Glomerular endothelial cell (primary cell): ENCODE measurements at regions not wholly inside any gene's neighbourhood (a gene's known extent, or its start where the extent isn't known, plus 50 kb on each side); places are given as distances from the start of the nearest gene placed in this dataset.
"Not testable (repeated sequence)": the region's sequence is repeated elsewhere in the genome, so short reads cannot be mapped to it uniquely, and the experiment has no call there.

Experiments used
- DNase-seq: peaks from one replicate; pipeline ENCODE4 v3.0.0-alpha.2; 2011; ENCODE audit warnings: low read depth, low spot score; ENCODE audit errors: extremely low read depth

DNA sequence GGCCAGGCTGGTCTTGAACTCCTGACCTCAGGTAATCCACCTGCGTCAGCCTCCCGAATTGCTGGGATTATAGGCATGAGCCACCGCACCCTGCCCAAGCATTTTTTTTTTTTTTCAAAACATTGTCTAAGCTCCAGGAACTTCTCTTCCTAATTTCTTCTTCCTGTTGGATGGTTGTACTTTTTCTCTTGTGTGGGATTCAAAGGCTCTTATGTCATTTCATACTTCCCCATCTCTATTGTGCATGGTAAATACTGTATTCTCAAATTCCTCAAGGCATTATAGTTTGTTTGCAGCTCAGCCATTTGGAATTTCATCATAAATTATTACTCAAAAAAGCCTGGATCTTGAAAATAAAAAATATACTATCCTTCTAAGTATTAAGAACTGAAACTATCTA lies 199.1 kb upstream of the GADL1 start:
- DNase-seq, result no peak

DNA sequence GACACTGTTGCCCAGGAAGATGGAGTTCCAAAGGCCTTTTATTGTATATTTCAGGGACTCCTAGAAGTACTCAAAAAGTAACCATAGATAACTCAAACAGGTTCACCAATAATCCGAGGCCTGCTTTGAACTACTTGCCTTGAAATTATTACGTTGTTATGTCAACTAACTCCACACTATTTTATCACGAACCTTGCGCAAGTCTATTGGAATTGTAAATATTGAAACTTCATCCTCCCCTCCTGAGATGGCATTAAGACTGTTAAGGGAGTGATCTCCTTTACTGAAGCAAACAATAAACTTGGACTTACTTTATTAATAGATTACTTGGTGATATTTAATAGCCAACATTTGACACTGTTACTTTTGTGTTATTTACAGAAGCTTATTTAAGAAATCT lies 199.6 kb upstream of the GADL1 start:
- DNase-seq, result no peak

DNA sequence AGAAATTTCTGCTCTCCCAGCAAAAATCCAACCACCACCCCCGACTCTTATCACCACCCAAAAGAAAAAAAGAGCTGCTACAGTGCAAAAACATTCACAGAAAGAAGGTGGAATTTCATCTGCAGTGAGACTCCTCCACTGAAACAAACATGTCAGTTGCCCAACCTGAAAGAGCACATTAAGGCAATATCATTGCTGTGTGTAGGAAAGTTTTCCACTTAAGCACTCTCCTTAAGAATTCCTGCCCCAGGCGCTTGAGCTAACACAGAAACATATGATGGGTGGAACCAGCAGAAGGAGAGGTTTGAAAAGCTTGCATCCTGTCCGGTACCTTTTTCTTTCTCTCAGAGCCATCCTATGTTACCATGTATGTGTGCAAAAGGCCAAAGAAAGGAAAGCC lies 200.8 kb upstream of the GADL1 start:
- no peak for DNase-seq

DNA sequence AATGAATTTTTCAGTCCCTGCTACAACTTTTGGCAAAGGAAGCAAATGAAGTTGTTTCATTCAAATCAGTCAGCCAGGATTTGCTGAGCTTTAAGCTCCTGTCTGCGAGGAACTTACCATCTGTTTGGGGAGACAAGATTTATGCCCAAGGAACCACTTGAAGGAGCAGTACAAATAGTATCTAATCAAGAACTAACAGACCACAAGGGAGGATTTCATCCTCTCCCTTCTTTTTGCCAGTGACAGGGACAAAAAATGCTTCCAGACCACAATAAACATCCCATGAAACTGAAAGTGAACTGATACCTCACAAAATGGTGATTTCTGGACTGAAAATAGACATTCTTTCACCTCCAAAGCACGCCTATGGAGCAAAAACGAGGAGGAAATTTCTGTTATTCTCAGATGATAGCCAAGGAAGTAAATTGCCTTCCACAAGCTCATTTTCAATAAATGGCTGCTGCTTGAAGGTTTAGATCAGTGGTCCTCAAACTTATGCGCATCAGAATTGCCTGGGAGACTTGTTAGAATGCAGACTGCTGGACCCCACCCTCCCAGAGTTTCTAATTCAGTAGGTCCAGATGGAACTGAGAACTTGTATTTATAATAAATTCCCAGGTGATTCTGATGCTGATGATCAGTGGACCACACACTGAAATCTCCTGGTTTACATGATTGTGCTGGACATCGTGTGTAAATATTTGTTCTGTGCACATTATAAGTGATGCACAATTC lies 202.4 kb upstream of the GADL1 start:
- no peak for DNase-seq

DNA sequence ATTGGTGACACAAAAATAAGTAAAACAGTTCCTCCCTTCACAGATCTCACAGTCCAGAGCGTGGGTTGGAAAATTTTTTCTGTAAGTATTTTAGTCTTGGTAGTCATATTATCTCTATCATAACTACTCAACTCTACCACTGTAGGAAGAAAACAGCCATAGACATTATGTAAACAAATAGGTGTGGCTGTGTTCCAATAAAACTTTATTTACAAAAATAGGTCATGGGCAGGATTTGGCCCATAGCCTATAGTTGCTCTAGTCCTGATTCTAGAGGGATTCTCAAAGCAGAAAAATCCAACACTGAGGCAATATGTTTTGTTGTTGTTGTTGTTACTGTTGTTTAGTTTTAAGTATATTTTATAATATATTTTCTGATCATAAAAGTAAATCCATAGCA lies 206.1 kb upstream of the GADL1 start:
- no peak for DNase-seq

DNA sequence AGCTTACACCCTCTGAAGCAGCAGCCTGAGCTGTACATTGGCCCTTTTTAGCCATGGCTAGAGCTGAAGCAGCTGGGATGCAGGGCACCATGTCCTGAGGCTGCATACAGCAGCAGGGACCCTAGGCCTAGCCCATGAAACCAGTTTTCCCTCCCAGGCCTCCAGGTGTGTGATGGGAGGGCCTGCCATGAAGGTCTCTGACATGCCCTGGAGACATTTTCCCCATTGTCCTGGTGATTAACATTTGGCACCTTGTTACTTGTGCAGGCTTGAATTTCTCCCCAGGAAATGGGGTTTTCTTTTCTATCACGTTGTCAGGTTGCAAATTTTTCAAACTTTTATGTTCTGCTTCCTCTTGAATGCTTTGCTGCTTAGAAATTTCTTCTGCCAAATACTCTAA lies 206.8 kb upstream of the GADL1 start:
- not testable (repeated sequence) for DNase-seq

DNA sequence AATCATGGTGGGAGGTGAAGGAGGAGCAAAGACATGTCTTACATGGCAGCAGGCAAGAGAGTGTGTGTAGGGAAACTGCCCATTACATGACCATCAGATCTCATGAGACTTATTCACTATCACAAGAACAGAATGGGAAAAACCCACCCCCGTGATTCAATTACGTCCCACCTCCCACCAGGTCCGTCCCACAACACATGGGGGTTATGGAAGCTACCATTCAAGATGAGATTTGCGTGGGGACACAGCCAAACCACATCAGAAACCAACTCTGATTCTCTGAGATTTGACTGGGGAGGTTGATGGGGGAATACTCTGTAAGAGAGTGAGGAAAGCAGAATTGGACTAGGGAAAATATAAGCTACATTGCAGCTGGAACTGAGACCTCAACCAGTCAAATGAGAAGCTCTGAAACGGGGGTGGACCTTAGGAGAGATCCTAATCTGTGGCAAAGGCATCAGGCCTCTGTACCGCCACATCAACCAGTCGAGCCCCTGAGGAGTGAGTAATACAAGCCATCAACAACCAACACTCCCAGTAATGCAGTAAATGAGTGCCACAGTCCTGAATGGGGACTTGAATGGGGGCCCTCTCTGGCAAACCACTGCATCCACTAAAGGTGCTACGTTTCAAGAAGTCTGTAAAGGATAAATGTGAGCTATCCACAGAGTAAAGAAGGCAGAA lies 207.9 kb upstream of the GADL1 start:
- no peak for DNase-seq

DNA sequence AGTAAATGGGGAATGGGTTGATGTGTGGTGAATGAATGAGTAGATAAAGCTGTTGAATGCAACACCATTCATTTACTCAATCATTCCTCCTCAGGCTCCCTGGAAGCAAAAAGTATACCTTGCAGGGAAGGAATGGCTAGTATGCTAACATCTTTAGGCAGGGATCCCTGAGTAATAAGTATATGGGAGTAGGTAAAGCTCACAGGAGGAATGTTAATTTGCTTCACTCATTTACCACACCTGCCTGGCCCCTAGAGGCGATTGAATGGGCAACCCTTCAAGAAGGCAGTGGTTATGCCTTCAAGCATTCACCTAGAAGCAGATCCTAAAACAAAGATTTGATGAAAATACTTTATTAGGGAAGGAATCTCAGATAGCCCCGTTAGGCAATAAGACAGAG lies 208.7 kb upstream of the GADL1 start:
- no peak for DNase-seq

DNA sequence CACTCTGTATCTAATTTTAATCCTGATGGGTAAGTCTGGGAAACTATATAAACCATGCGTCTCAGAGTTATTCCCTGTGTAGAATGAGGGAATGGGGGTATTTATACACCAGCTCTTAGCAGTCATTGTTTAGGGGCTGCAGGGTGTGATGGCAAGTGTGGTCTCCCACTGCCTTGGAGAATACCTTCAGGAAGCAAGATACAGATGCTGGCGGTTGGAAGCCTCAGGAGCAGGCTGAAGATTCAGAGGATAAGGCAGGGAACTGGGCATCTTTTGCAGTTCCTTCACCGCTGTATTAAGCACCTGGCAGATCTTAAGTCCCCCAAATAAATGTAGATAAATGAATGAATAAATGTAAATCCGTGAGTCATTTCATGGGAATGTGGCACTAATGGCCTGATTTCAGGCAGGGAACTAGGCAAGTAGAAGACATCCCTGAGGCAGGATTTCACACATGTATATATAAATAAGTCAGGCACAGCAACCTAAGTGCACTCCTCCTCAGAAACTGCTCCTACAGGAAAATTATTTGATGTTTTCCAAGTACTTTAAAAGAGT lies 209.2 kb upstream of the GADL1 start:
- no peak for DNase-seq

DNA sequence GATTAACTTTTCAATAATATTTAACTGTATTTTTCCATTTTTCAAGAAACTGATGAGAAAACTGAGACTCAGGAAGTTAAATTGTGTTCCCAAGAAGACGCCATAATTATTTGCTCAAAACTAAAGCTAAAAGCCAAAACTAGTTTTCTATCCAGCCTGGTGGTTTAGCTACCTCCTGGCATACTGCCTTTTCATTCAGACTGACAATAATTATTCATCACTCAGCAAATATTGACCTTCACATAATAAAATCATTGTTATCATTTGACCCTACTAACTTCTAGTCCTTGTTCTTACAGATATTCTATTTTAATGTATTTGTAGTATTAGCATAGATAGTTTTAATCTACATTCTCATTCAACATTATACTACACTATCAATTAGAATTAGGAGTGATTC lies 210.6 kb upstream of the GADL1 start:
- DNase-seq, result no peak

DNA sequence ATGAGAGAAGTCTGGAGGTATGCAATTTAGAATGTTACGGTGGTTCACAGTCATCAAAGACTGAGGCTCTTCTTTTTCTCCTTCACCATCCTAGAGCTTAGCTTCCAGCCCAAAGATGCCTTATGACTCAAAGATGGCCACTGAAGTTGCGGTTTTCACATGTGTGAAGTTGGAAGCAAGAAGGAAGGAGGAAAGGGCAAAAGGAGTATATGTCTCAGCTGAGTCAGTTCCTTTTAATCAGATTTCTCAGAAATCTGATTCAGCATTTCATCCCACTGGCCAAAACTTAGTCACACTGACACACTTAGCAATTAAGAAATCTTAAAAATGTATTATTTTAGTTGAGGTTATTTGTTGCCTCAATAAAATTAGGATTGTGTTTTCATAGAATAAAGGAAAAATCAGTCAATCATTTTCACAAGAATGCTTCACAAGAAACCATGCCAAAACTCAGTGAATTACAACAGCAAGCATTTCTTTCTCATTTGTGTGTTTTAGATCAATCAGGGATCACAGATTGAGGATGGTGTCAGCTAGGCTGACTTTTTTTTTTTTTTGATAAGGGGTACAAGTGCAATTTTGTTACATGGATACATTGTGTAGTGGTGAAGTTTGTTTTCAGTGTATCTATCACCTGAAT lies 211.1 kb upstream of the GADL1 start:
- DNase-seq, result no peak

DNA sequence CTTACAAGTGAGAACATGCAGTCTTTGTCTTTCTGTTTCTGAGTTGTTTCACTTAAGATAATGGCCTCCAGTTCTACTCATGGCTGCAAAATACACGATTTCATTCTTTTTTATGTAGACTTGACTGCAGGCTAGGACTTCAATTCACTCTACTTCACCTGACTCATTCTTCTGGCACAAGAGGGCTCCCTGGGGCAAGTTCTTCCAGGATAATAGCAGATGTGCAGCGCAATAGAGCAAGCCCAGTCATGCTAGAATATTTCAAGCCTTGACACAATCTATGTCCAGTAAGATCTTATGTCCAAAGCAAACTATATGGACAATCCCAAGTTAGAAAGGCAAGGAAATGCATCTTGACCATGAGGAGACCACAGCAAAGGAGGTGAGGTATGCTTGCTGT lies 211.7 kb upstream of the GADL1 start:
- no peak for DNase-seq

DNA sequence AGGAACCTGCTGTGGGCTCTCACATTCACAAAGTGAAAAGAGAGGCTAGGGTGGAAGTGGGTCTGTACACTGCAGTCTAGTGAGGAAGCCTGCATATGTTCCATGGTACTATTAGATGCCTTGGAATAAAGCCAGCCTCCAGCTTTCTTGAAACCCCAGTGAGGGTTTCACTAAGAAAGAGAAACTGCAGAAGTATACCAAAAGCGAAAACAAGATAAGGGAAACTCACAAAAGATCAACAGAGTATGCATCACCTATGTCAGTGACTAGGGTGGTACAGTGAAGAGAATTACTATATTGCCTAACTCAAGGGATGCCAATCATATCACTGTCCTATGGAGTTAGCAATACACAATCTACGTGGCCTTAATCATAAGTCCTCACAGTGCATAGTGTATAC lies 212.5 kb upstream of the GADL1 start:
- DNase-seq, result no peak

DNA sequence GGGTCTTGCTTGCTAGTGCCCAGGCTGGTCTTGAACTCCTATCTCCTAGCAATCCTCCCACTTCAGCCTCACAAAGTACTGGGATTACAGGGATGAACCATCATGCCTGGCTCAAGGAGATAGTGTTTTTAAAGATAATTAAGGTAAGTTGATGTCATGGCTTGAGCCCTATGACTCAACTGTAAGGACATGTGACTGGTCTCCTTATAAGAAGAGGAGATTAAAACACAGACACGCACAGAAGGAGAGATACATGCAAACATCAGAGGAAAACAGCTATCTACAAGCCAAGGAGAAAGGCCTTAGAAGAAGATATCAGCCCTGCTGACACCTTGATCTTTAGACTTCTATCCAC lies 220.4 kb upstream of the GADL1 start:
- DNase-seq, result no peak

DNA sequence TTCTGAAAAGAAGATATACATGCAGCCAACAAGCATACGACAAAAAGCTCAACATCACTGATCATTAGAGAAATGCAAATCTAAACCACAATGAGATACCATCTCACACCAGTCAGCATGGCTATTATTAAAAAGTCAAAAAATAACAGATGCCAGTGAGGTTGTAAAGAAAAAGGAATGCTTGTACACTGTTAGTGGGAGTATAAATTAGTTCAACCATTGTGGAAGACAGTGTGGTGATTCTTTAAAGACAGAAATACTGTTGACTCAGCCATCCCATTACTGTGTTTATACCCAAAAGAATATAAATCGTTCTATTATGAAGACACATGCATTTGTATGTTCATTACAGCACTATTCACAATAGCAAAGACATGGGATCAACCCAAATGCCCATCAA lies 221.1 kb upstream of the GADL1 start:
- not testable (repeated sequence) for DNase-seq

DNA sequence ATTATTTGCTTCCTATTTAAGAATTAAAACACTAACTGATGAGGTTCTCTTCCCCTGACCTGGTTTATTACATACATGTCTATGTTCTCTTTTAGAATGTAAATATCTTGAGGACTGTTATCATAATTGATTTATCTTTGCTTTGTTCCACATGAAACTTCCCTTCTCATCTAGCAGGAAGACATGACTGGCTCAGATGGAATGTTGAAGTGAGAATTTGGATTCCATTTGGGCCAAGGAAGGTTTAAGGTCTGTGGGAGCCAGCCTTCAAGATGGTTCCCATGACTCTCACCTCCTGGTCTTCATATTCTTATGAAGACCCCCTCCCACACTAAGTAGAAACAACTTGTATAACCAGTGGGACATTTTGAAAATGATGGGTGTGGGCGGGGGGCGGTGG lies 222.2 kb upstream of the GADL1 start:
- DNase-seq, result peak; percentile 47

DNA sequence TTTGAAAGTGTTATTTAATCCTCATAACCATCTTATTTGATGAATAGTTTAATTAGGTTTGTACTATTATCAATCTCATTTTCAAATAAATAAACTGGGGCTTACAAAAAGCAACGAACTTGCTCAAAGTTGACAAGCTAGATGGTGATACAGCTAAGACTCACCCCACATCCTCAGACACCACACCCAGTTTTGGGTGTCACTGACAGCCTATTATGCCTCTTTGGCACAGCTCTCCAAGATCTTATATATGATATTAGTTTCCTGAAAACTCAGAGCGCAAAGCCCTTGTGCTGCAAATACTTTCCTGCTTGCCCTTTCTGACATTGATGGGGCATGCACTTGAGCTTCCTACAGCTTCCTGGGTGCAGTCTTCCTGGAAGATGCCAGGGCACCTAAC lies 223.4 kb upstream of the GADL1 start:
- no peak for DNase-seq

DNA sequence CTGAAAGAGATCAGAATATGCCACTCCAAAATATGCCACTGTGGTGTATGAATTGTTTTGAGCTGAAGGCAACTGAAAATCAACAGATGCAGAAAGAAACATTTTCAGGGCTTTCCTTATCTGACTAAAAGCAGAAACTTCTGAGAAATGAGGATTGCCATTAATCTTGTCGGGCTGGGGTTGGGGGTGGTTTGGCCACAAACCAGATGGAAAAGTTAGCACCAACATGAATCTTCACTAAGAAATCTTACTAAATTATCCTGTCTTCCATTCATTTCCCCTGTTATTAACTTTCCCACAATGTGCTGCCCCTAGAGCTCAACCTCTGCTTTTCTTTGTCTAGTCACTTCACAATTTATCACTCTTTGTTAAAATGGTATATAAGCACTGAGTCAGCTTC lies 229.9 kb upstream of the GADL1 start:
- DNase-seq, result no peak

DNA sequence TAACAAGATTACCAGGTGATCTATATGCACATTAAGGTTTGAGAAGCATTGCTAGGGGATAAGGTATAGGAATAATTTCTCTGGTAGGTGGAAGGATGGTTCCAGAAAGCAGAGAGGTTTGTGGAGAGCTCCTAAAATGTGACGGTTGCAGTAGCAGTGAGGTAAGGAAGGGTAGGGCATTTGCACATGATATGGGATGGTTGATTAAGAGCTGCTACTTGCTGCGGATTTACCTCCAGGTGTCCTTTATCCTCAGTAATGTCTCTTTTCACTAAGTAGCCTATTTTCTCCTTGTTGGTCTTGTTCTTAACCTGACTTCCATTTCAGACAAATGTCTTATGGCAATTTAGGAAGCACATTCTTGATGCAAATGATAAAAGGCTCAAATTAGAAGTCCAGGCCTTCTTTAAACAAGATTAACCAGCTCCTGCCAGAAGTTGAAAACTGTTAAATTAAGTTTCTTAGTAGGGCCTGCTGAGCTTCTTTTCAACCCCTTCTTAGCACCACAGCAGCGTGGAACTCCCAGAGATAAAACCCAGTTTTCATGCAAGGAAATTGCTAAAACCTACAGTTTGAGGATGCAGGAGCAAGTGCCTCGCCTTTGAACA lies 231.1 kb upstream of the GADL1 start:
- no peak for DNase-seq

DNA sequence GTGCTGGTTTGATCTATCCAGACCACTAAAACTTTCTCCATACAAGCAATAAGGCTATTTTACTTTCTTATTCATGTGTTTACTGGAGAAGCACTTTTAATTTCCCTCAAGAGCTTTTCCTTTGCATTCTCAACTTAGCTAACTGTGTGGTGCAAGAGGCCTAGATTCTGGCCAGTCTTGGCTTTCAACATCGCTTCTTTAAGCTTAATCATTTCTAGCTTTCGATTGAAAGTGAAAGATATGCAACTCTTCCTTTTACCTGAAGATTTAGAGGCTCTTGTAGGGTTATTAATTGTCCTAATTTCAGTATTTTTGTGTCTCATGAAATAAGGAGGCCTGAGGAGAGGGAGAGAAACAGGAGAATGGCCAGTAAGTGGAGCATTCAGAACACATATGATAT lies 234.8 kb upstream of the GADL1 start:
- DNase-seq, result no peak

DNA sequence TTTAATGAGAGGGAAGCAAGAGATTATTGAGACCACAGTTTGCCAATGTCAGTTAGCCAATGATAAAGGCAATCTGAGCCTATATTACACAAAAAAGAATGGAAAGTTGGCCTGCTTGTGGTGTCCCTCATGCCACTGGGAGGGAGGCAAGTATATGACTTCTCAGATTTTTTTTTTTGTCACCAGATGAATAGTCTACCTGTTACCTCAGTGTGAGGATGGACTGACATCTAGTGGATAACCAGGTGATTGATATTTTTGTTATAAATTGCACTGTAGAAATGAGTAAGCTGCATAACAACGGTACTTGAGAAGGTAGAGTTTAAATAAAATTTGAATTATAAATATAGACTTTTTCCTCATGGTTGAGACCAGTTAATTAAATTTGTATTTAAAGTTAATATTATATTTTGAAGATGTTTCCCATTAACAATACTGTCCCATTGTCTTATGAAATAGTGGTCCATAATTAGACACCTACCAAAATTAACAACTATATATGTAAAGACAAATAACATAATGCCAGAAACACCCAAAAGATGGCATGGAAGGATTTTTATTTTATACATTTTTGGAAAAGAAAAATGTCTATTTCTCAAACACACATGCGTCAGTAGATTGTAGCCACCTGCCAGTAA lies 237.8 kb upstream of the GADL1 start:
- DNase-seq, result peak; percentile 44
